NCI-H2196 treated with DMSO at 0.1 percent for 48 hours (cell line): ENCODE measurements at regions not wholly inside any gene's neighbourhood (a gene's known extent, or its start where the extent isn't known, plus 50 kb on each side); places are given as distances from the start of the nearest gene placed in this dataset.
"Not testable (repeated sequence)": the region's sequence is repeated elsewhere in the genome, so short reads cannot be mapped to it uniquely, and the experiment has no call there.

Experiments
- DNase-seq: peaks from one replicate; lab custom pipeline; 2025; ENCODE audit not compliant: unreplicated experiment; lab: John Stamatoyannopoulos, UW

DNA sequence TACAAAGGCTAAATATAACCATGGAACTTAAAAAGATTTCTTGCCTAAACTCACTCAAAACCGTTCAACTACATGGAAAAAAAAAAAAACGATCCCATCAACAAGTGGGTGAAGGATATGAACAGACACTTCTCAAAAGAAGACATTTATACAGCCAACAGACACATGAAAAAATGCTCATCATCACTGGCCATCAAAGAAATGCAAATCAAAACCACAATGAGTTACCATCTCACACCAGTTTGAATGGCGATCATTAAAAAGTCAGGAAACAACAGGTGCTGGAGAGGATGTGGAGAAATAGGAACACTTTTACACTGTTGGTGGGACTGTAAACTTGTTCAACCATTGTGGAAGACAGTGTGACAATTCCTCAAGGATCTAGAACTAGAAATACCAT lies 151.2 kb upstream of the SMIM30 start:
- not testable (repeated sequence) for DNase-seq

DNA sequence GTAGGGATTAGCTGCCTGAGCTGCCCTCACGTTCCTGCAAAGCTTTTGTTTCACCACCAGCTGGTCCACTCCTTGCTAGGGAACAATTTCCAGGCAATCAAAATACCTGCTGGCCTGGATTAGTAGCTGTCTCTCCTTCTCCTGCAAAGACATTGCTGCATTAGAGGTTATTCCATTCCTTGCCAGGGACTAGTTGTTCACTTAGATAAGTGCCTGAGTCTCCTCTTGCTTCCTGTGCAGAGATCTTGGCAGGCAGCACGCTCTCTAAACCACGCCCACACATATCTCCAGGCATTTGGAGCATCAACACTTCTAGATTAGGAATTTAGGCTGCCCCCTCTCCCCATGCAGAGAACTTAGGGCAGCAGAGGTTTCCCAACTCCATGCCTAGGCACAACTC lies 150.4 kb upstream of the SMIM30 start:
- DNase-seq, result no peak

DNA sequence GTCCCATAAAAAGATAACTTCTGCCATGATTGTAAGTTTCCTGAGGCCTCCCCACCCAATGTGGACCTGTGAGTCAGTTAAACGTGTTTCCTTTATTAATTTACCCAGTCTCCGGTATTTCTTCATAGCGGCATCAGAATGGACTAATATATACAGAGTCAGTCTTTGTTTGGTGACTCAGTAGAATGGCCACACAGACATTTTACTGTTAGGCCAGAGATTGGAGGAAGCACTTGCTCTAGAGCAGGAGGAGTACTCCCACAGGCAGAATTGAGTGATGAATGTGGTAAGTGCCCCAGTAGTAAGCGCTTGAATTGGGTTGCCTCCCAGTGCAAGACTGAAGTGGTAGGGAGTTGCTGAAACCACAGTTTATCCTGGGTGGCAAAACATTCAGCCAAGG lies 149.5 kb upstream of the SMIM30 start:
- DNase-seq, result no peak

DNA sequence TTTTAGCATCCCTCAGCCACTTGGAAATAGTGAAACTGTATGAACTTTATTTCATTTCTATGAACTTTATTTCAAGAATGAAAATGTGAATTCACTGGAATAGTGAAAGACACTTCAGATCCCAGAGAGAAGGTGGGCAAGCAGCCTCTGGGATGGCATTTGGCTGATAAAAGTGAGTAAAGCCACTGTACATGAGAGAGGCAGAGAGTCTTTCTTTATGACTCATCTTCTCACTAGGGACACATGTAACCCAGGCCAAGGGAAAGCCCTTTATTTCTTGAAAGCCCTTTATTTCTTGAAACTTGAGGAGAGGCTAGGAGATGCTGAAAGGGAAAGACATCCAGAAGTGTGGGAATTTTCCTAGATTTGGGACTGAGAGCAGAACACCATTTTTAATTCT lies 148.9 kb upstream of the SMIM30 start:
- no peak for DNase-seq

DNA sequence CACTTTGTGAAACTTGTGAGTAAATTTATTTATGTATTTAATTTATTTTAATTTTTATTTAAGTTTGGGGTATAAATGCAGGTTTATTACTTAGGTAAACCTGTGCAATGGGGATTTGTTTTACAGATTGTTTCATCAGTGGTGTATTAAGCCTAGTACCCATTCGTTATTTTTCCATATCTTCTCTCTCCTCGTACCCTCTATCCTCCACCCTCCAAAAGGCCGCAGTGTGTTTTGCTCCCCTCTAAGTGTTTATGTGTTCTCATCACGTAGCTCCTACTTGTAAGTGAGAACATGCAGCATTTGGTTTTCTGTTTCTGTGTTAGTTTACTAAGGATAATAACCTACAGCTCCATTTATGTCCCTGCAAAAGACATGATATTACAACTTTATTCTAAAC lies 145.4 kb upstream of the SMIM30 start:
- no peak for DNase-seq

DNA sequence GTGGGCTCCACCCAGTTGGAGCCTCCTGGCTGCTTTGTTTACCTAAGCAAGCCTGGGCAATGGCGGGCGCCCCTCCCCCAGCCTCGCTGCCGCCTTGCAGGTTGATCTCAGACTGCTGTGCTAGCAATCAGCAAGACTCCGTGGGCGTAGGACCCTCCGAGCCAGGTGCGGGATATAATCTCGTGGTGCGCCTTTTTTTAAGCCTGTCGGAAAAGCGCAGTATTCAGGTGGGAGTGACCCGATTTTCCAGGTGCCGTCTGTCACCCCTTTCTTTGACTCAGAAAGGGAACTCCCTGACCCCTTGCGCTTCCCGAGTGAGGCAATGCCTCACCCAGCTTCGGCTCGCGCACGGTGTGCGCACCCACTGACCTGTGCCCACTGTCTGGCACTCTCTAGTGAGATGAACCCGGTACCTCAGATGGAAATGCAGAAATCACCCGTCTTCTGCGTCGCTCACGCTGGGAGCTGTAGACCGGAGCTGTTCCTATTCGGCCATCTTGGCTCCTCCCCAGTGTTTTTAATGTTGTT lies 144.9 kb upstream of the SMIM30 start:
- DNase-seq, result not testable (repeated sequence)

DNA sequence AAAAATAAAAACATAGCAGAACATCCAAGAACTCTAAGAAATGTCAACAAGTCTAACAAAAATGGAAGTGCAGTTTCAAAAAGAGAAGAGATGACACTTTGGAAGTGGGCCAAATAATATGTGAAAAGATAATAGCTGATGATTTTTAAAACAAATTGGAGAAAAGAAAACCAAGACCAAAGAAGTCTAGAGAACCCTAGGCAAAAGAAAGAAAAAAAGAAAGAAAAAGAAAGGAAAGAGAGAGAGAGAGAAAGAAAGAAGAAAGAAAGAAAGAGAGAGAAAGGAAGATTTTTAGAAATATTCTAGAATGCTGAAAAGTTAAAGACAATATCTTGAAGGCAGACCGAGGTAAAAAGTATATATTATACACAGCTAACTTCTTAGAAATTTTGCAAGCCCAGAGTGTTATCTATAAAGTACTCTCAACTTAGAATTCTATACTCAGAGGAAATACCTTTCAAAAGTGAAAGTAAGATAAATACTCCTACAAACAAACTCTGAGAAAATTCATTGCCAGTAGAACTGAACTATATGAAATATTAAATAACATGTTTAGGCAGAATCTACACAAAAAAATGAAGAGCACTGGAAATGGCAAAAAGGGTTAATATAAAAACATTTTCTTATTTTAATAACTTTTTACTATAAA lies 138.7 kb upstream of the SMIM30 start:
- DNase-seq, result no peak

DNA sequence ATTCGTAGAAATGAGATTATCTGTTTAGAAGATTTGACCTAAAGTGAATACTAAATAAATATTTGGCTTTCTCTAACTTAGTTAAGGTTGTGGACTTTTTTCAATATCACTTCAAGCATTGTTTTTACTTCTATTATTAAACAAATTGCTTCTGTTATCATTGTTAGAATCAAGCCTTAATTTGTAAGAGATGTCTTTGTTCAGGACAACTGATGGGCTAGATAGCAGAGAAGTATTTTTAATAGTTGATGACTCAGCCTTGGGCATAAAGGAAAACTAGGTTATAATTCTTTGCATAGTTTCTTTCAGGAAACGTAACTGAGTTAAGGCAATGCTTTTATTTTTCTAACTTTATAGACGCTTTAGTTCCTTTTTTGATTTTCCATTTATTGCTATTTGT lies 128.8 kb upstream of the SMIM30 start:
- no peak for DNase-seq

DNA sequence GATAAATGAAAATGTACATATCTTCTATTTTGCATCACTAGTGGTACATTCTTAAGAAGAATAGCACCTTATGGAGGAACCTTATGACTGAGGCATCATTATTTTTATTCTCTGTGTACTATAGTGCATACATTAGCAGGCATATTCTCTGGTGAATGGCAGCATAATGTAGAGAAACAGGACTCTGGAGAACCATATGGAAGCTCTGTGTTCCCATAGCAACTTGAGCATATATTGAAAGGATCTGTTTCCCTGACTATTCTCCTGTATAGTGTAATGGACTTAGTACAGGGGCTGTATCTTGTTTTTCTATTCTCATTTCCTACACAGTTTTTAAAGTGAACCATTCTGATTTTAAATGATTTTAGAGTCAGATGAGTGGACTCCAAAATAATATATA lies 128.4 kb upstream of the SMIM30 start:
- DNase-seq, result no peak

DNA sequence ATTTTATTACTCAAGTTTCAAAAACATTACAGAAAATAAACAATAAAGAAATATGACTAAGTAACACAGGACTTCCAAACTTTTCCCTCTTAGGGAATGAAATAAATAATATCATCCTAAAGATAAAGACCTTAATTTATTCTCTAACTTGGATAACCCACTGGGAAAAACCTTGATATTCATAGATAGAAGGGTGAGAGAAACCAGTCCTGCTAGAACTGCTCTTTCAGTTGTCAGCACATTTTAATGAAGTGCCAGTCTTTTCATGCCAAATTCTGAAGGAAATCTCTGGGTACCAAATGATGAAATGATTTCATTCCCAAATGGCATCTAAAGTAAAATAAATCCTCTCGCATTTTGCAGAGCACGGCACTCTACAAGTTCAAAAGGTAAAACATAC lies 114.5 kb upstream of the SMIM30 start:
- DNase-seq, result no peak

DNA sequence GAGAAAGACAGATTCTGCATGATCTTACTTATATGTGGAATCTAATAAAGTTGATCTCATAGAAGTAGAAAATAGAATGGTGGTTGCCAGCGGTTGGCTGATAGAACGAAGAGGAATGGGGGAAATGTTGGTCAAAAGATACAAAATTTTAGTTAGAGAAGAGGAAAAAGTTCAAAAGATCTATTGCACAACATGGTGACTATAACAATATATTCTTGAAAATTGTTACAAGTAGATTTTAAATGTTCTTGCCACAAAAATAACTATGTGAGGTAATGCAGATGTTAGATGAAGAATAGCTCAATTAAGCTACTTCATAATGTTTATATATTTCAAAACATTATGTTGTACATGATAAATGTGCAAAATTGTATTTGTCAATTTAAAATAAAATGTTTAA lies 112.3 kb upstream of the SMIM30 start:
- DNase-seq, result no peak

DNA sequence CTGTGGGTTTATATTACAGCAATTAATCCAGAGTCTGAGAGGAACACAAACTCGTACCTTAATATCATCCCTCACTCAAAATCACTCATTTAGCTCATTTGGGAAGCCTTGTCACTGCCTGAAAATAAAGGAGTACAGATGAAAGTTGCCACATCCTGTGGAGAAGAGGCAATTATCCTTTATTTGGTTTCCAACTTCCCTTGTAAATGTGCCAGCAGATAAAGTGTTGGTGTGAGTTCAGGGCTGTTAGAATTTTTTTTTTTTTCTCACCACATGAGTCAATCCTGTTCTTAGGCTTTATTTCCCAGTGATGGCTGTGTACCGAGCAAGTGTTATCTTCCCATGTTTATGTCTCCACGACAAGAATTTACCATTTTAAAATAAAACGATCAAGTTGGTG lies 99.0 kb upstream of the SMIM30 start:
- no peak for DNase-seq

DNA sequence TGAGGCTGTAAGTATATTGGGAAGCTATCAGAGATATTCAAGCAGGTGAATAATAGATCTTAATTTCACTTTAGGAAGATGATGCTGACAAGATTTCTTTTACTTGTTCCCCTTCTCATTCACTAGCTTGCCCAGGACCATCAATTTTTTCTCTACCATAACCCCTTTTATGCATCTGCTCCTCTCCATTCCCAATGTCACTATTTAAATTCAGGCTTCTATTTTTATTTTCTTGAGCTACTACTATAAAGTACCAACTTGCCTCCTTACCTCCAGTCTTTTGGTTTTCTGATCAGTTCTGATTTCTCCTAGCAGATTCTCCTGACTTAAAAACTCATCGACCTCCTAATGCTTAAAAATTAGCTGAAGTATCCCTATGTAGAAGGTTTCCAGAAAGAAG lies 97.7 kb upstream of the SMIM30 start:
- DNase-seq, result no peak

DNA sequence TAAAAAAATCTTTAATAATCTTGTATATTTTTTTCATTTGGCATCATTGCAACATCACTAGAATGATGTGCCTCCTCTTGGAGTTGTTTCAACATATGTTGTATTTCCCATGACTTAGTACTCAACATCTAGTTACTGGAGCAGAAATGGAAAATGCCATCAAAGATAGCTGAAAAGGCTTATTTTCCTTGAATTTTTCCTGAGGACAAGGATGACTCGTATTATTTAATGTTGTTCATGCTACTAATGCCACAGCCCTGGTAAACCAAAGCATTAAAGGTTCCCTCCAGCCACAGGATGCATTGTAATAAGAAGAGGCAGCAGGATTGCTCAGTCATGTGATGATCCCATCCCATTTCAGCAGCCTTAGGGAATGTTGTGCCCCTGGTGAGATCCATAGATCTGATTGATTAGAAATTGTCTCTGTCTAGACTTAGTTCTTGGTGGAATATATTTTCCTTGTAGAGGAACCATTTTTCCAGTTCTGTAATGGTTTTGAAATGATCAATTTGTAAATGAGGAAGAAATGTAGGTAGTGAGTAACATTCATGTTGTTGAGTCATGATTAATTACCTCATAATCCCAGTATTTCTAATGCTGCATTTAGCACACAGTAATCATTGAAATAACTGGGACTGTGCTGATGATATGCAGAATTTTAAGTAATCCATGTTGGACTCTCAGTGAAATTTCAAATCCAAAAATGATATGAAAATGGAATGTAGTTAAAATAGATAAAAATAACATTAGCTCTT lies 91.3 kb upstream of the SMIM30 start:
- DNase-seq, result no peak

DNA sequence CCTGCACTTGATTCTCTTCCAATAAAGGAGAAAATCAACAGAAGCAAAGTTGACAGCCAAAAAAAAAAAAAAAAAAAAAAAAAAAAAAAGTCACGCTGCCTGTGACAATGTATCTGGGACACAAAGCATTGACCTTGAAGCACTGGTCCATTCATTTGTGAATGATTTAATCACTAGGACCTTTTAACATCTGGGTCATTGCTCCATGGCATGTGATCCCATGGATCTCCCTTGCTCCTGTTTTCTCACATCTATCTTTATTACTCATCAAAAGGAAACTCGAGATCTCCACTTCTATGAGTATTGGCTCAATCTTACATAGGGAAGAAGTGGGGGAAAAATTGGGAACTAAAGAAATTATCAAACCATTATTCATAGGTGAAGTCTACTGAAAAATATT lies 89.6 kb upstream of the SMIM30 start:
- no peak for DNase-seq

DNA sequence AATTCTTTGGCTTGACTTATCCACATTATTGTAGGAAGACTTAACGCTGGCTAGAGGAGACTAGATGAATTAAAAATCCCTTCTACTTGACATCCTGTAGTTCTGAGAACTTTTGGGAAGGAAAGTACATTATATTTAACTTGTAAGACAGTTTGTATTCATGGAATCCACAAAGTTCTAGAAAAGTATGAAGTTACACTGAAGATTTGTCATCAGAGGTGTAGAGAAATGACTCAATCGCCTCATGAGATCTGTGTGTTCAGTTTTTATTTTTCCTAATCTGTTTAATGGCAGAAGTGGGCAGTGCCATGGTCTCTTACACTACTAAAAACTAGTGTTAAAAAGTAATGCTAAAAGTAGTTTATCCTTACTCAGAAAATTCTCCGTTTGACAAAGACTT lies 89.1 kb upstream of the SMIM30 start:
- DNase-seq, result no peak

DNA sequence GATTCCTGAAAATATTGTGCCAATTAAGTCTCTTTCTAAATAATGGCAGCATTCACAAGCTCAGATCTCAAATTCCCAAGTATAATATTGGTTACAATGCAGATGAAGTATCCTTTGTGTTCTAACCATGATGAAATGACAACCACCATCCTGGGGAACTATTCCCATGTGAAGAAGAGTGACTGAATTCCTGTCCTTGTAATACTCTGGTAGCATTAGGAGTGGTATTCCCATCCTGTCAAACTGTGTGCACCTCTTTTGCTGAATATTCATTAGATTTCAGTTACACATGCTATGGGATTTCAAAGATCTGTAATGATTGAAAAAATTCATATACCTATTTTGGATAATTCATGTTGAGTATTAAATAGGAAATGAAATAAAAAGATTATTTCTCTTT lies 86.1 kb upstream of the SMIM30 start:
- DNase-seq, result no peak

DNA sequence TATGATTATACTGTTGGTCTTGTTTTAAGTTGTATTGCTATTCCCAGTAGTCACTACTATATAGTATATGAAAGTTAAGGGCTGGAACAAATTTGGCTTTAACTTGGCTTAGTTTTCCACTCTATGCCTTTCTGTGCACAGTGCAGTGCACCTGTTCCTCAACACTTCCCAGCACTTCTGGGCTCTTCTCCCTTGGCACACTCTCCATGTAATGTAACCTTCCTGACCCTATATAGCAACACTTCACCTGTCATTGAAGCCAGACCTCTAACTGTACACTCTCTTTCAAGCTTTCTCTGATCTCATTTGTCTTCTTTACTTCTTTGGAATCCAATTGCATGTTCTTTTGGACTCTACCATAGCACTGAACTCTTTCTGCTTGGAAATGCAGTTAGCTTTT lies 83.9 kb upstream of the SMIM30 start:
- DNase-seq, result no peak

DNA sequence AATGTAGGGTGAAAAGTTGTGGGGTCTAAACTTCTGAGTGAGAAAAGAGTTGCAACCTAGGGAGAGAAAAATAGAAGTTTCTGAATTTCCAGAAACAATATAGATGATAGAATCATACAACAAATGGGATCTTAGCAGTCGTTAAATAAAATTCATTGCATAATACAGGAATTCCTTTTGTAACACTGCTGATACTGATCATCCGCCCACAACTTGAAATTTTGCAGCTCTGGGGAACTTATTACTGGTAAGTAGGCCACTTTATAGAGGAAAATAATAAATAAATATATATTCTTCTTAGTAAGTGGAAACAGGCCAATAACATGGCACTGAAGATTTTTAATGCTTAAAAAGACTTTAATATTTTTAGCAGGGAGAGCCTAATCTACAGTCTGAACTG lies 81.9 kb upstream of the SMIM30 start:
- no peak for DNase-seq

DNA sequence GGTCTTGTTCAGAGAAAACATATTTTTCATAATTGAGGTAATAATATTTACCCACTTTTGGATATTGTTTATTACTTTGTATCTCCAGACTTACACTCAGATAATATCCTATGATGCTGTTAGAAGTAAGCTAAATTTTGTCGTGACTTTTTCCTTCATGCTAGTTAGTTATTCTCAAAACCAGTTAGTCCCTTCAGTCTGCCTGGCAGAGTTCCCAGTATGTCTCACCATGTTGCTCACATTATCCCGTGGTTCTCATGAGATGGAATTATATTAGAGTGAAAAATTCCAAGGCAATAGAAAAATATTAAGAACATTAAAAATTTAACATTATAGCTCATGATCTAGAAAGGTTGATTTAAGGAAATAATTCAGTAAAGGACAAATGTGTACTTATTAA lies 81.5 kb upstream of the SMIM30 start:
- DNase-seq, result no peak

DNA sequence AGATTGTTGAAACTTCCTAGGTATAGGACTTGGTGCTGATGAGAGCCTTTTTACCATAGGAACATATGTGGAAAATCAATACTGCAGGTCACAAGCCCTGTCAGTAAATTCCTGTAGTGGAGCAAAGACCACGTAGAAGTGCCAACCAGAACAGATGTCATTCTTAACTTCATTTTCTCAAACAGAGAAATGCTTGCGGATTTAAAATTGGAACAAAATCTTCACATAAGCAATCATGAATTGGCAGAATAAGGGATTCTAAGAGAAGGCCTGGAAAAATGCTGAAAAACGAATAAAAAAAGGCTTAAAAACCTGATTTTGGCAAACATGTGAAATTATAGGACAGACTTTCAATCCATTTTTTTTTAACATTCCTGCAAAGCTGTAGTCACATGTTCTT lies 80.8 kb upstream of the SMIM30 start:
- DNase-seq, result no peak

DNA sequence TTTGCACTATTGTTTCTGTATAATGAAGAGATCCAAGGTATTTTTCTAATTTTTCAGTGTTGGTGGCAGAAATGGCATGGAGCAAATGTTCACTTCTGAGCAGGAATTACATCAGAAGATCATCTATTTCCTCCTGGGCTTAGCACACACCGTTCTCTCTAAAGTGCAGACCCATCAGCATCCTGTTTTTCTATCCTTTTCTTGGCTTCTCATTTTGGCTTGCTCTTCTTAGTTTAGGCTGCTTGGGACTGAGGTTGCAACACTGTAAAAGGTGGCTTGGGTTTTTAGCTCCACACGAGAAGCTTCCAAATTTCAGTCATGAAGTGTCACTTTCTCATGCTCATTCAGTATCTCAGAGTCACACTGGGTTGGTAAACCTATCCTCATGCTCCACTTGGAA lies 79.9 kb upstream of the SMIM30 start:
- no peak for DNase-seq

DNA sequence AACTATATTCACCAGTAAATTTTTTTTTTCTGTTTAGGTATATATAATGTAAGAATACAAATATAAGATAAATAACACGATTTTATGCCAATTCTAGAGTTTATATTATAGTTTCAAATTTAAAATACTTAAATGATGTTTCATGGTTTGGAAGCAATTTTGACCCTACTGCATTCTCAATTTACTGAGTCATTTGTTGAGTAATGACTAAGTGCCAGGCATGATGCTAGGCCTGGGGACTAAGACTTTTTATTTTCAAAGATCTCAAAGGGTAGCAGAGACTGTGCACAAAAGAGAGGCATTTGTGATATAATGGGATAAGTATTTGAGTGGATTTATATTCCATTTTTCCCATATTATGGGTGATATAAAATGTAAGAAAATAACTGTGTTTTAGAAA lies 78.9 kb upstream of the SMIM30 start:
- DNase-seq, result no peak
